ENCODE measurements at regions not wholly inside any gene's neighbourhood (a gene's known extent, or its start where the extent isn't known, plus 50 kb on each side); places are given as distances from the start of the nearest gene placed in this dataset.

DNA sequence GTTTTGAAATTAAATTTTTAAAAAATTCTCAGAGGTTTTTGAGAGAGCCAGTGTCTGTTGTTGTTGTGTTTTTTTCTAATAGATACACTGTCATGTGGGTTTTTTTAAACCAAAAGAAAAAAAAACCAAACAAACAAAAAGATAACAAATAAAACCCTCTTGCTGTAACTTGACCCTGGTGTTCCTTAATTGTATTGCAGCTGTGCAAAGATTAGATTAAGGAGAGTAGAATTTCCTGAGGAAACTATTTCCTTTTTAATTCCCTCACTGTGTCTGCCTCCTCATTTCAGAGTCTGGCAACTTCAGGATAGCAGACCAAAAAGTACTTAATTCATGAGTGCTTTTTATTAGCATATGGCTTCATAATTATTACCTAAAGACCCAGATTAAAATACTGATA, 281.9 kb downstream of the EPM2A start:
- TF ChIP-seq ZBTB7A (IDR thresholded peaks at IDR 0.05; ENCODE audit: low read depth) = no peak
- TF ChIP-seq, protein P1, sequence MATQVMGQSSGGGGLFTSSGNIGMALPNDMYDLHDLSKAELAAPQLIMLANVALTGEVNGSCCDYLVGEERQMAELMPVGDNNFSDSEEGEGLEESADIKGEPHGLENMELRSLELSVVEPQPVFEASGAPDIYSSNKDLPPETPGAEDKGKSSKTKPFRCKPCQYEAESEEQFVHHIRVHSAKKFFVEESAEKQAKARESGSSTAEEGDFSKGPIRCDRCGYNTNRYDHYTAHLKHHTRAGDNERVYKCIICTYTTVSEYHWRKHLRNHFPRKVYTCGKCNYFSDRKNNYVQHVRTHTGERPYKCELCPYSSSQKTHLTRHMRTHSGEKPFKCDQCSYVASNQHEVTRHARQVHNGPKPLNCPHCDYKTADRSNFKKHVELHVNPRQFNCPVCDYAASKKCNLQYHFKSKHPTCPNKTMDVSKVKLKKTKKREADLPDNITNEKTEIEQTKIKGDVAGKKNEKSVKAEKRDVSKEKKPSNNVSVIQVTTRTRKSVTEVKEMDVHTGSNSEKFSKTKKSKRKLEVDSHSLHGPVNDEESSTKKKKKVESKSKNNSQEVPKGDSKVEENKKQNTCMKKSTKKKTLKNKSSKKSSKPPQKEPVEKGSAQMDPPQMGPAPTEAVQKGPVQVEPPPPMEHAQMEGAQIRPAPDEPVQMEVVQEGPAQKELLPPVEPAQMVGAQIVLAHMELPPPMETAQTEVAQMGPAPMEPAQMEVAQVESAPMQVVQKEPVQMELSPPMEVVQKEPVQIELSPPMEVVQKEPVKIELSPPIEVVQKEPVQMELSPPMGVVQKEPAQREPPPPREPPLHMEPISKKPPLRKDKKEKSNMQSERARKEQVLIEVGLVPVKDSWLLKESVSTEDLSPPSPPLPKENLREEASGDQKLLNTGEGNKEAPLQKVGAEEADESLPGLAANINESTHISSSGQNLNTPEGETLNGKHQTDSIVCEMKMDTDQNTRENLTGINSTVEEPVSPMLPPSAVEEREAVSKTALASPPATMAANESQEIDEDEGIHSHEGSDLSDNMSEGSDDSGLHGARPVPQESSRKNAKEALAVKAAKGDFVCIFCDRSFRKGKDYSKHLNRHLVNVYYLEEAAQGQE (IDR thresholded peaks at IDR 0.05; ENCODE audit: low read depth) = no peak
- TF ChIP-seq RAD21 (IDR thresholded peaks at IDR 0.05; ENCODE audit: low read depth) = no peak
- no peak for TF ChIP-seq YY1 (IDR thresholded peaks at IDR 0.05; ENCODE audit: low read depth)
- TF ChIP-seq, protein P2, sequence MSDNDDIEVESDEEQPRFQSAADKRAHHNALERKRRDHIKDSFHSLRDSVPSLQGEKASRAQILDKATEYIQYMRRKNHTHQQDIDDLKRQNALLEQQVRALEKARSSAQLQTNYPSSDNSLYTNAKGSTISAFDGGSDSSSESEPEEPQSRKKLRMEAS (IDR thresholded peaks at IDR 0.05) = no peak
- no peak for TF ChIP-seq EP300 (IDR thresholded peaks at IDR 0.05; ENCODE audit: borderline replicate concordance)
- TF ChIP-seq CEBPB (IDR thresholded peaks at IDR 0.05) = no peak
- no peak for TF ChIP-seq NFIC (IDR thresholded peaks at IDR 0.05)
- no peak for TF ChIP-seq TAF1 (IDR thresholded peaks at IDR 0.05; ENCODE audit: low read depth)
- no peak for TF ChIP-seq FOXM1 (IDR thresholded peaks at IDR 0.05; ENCODE audit: borderline replicate concordance, low read depth)
- TF ChIP-seq TCF12 (IDR thresholded peaks at IDR 0.05; ENCODE audit: low read depth) = no peak
- no peak for TF ChIP-seq EGR1 (IDR thresholded peaks at IDR 0.05)
- no peak for TF ChIP-seq TEAD4 (IDR thresholded peaks at IDR 0.05)
- no peak for TF ChIP-seq CREB1 (IDR thresholded peaks at IDR 0.05; ENCODE audit: low read depth)
